ENCODE measurements at regions not wholly inside any gene's neighbourhood (a gene's known extent, or its start where the extent isn't known, plus 50 kb on each side); places are given as distances from the start of the nearest gene placed in this dataset.
"Not testable (repeated sequence)": the region's sequence is repeated elsewhere in the genome, so short reads cannot be mapped to it uniquely, and the experiment has no call there.

GRCh38 chr6:112899541-112899940, 552.4 kb downstream of the RFPL4B start:
- Histone ChIP-seq H3K9me3 (ENCODE audit: low read depth, low read length) (no peaks in the 10 kb centered on the region; the same call in 1 of the 2 replicates), H3K4me3 (no peak overlapping the region), H3K9ac (ENCODE audit: insufficient read length) (no peak overlapping the region)

GRCh38 chr6:112903361-112903760, 556.2 kb downstream of the RFPL4B start:
- no peak overlapping the region for H3K27ac ChIP-seq
- TF ChIP-seq FOXP2 (optimal IDR thresholded peaks at IDR 0.05; ENCODE audit: control extremely low read depth, extremely low read length, insufficient read depth) (no peak), POLR2AphosphoS5 (IDR thresholded peaks at IDR 0.05; ENCODE audit: borderline replicate concordance, low read depth, low read length) (no peak), EZH2 (IDR thresholded peaks at IDR 0.05) (no peak)
- H3K4me3 ChIP-seq, result no peak overlapping the region
- no peak overlapping the region for H3K9ac ChIP-seq (ENCODE audit: insufficient read length)
- H3K36me3 ChIP-seq (ENCODE audit: insufficient read depth, low read length), result no peaks in the 10 kb centered on the region
- no peak for DNase-seq (ENCODE audit: low read depth, low spot score)
- H3K9me3 ChIP-seq (ENCODE audit: low read depth, low read length), result no peaks in the 10 kb centered on the region; the same call in 1 of the 2 replicates

More at GRCh38 chr6:112899541-112899940, 552.4 kb downstream of the RFPL4B start:
- Histone ChIP-seq H3K27ac (no peak overlapping the region), H3K36me3 (ENCODE audit: insufficient read depth, low read length) (no peaks in the 10 kb centered on the region)
- no peak for DNase-seq (ENCODE audit: low read depth, low spot score)
- TF ChIP-seq EZH2 (IDR thresholded peaks at IDR 0.05) (no peak), POLR2AphosphoS5 (IDR thresholded peaks at IDR 0.05; ENCODE audit: borderline replicate concordance, low read depth, low read length) (no peak), FOXP2 (optimal IDR thresholded peaks at IDR 0.05; ENCODE audit: control extremely low read depth, extremely low read length, insufficient read depth) (no peak)

- no peaks in the 10 kb centered on the region for H3K36me3 ChIP-seq (ENCODE audit: insufficient read depth, low read length)
- no peak for TF ChIP-seq FOXP2 (optimal IDR thresholded peaks at IDR 0.05; ENCODE audit: control extremely low read depth, extremely low read length, insufficient read depth)
- TF ChIP-seq POLR2AphosphoS5 (IDR thresholded peaks at IDR 0.05; ENCODE audit: borderline replicate concordance, low read depth, low read length), result no peak
- TF ChIP-seq EZH2 (IDR thresholded peaks at IDR 0.05), result no peak
- peak overlapping the region; percentile 5 for H3K9ac ChIP-seq (ENCODE audit: insufficient read length)
- no peak for DNase-seq (ENCODE audit: low read depth, low spot score)
- no peaks in the 10 kb centered on the region for H3K9me3 ChIP-seq (ENCODE audit: low read depth, low read length)
- H3K4me3 ChIP-seq, result no peak overlapping the region
- H3K27ac ChIP-seq, result no peak overlapping the region
Measured at GRCh38 chr6:112906726-112907125, 559.6 kb downstream of the RFPL4B start.

GRCh38 chr6:112909781-112910180, 562.7 kb downstream of the RFPL4B start:
- no peak for DNase-seq (ENCODE audit: low read depth, low spot score)
- Histone ChIP-seq H3K4me3 (peak overlapping the region; percentile 28), H3K9ac (ENCODE audit: insufficient read length) (no peak overlapping the region), H3K36me3 (ENCODE audit: insufficient read depth, low read length) (no peaks in the 10 kb centered on the region), H3K27ac (peak overlapping the region; percentile 51; the same call in 1 of the 2 replicates), H3K9me3 (ENCODE audit: low read depth, low read length) (no peaks in the 10 kb centered on the region)
- TF ChIP-seq FOXP2 (optimal IDR thresholded peaks at IDR 0.05; ENCODE audit: control extremely low read depth, extremely low read length, insufficient read depth) (no peak), EZH2 (IDR thresholded peaks at IDR 0.05) (no peak), POLR2AphosphoS5 (IDR thresholded peaks at IDR 0.05; ENCODE audit: borderline replicate concordance, low read depth, low read length) (no peak)

- no peak for TF ChIP-seq POLR2AphosphoS5 (IDR thresholded peaks at IDR 0.05; ENCODE audit: borderline replicate concordance, low read depth, low read length)
- TF ChIP-seq EZH2 (IDR thresholded peaks at IDR 0.05), result no peak
- no peak for TF ChIP-seq FOXP2 (optimal IDR thresholded peaks at IDR 0.05; ENCODE audit: control extremely low read depth, extremely low read length, insufficient read depth)
- Histone ChIP-seq H3K4me3 (peak overlapping the region; percentile 28), H3K36me3 (ENCODE audit: insufficient read depth, low read length) (no peaks in the 10 kb centered on the region), H3K27ac (peak overlapping the region; percentile 51; the same call in 1 of the 2 replicates), H3K9ac (ENCODE audit: insufficient read length) (no peak overlapping the region), H3K9me3 (ENCODE audit: low read depth, low read length) (no peaks in the 10 kb centered on the region)
- DNase-seq (ENCODE audit: low read depth, low spot score), result peak; percentile 48
Measured at GRCh38 chr6:112910256-112910655, 563.1 kb downstream of the RFPL4B start.

GRCh38 chr6:112911959-112912358, 564.8 kb downstream of the RFPL4B start:
- no peak for TF ChIP-seq FOXP2 (optimal IDR thresholded peaks at IDR 0.05; ENCODE audit: control extremely low read depth, extremely low read length, insufficient read depth)
- no peak for TF ChIP-seq POLR2AphosphoS5 (IDR thresholded peaks at IDR 0.05; ENCODE audit: borderline replicate concordance, low read depth, low read length)
- no peak for TF ChIP-seq EZH2 (IDR thresholded peaks at IDR 0.05)
- H3K4me3 ChIP-seq, result peak overlapping the region; percentile 28
- no peaks in the 10 kb centered on the region for H3K9me3 ChIP-seq (ENCODE audit: low read depth, low read length)
- H3K9ac ChIP-seq (ENCODE audit: insufficient read length), result no peak overlapping the region
- DNase-seq (ENCODE audit: low read depth, low spot score), result peak; percentile 44
- H3K27ac ChIP-seq, result peak overlapping the region; percentile 86
- H3K36me3 ChIP-seq (ENCODE audit: insufficient read depth, low read length), result no peaks in the 10 kb centered on the region

GRCh38 chr6:112912416-112913101, 565.4 kb downstream of the RFPL4B start:
- H3K9ac ChIP-seq (ENCODE audit: insufficient read length), result peak overlapping the region; percentile 52
- H3K4me3 ChIP-seq, result peak overlapping the region; percentile 28
- no peaks in the 10 kb centered on the region for H3K36me3 ChIP-seq (ENCODE audit: insufficient read depth, low read length)
- H3K9me3 ChIP-seq (ENCODE audit: low read depth, low read length), result no peaks in the 10 kb centered on the region
- peak; percentile 71 for DNase-seq (ENCODE audit: low read depth, low spot score)
- peak overlapping the region; percentile 86 for H3K27ac ChIP-seq
- TF ChIP-seq POLR2AphosphoS5 (IDR thresholded peaks at IDR 0.05; ENCODE audit: borderline replicate concordance, low read depth, low read length) (no peak), FOXP2 (optimal IDR thresholded peaks at IDR 0.05; ENCODE audit: control extremely low read depth, extremely low read length, insufficient read depth) (no peak), EZH2 (IDR thresholded peaks at IDR 0.05) (no peak)

GRCh38 chr6:112919744-112920143, 572.6 kb downstream of the RFPL4B start:
- not testable (repeated sequence) for DNase-seq (ENCODE audit: low read depth, low spot score); H3K36me3 ChIP-seq (ENCODE audit: insufficient read depth, low read length); H3K9me3 ChIP-seq (ENCODE audit: low read depth, low read length); H3K4me3 ChIP-seq; H3K27ac ChIP-seq; H3K9ac ChIP-seq (ENCODE audit: insufficient read length)

- no peak overlapping the region for H3K9ac ChIP-seq (ENCODE audit: insufficient read length)
- TF ChIP-seq FOXP2 (optimal IDR thresholded peaks at IDR 0.05; ENCODE audit: control extremely low read depth, extremely low read length, insufficient read depth) (no peak), EZH2 (IDR thresholded peaks at IDR 0.05) (no peak), POLR2AphosphoS5 (IDR thresholded peaks at IDR 0.05; ENCODE audit: borderline replicate concordance, low read depth, low read length) (no peak)
- H3K4me3 ChIP-seq, result no peak overlapping the region
- DNase-seq (ENCODE audit: low read depth, low spot score), result no peak
- no peaks in the 10 kb centered on the region for H3K36me3 ChIP-seq (ENCODE audit: insufficient read depth, low read length)
- no peak overlapping the region for H3K27ac ChIP-seq
- H3K9me3 ChIP-seq (ENCODE audit: low read depth, low read length), result no peaks in the 10 kb centered on the region
Measured at GRCh38 chr6:112920994-112921393, 573.9 kb downstream of the RFPL4B start.

Data from SK-N-MC (cell line).